Fibroblast of villous mesenchyme (primary cell): ENCODE measurements at regions not wholly inside any gene's neighbourhood (a gene's known extent, or its start where the extent isn't known, plus 50 kb on each side); places are given as distances from the start of the nearest gene placed in this dataset.

Source experiments
- DNase-seq: peaks from one replicate; pipeline ENCODE4 v3.0.0-alpha.2; 2010; ENCODE audit warnings: low read depth
- H3K4me3 ChIP-seq: 2 replicates; pipeline ENCODE4 v1.5.1; 2011; ENCODE audit warnings: low read depth, mild to moderate bottlenecking, low read length
- TF ChIP-seq, protein P1 (sequence below): IDR thresholded peaks from 2 replicates; pipeline ENCODE4 v1.5.1; 2012; ENCODE audit warnings: low read depth, mild to moderate bottlenecking, low read length; ENCODE audit not compliant: insufficient read depth

DNA sequence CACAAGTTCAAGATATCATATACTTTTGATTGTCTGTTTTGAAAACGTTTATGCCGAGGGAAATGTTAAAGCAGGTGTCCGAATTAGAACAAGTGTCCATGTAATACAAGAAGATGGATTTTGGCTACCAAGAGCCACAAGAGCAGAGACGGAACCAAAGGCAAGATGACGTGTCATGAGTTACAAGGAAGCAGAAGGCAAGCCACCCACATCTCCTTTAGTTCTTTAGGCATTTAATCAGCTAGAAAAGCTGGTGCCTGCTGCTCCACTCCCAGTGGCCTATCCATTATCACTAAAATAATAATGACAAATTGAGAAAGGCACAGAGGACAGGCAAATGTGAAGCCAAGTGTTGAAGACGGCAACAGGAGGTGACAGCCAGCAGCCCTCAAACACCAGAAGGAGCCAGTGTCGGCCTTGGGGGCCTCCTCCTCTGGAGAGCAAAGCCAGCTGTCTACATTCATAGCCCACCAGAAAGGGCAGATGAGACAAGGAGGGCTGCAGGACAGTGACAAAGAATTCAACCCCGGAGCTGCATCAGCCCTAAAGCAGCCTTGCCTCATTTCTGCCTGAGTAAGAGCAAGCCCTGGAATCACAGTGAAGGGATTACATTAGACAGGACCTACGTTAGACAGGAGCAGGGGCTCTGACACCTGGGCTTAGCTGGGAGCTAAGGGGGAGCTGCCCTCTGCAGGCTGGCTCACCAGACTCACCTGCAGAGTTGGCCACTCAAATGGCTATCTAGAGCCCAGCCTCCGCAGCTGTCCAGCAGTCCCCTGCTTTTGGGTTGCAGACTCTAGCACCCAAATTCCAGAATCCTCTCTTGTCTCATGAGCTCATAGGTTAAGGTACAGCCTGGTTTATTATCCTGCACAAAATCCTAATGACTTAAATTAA is 569.9 kb downstream of the UQCRFS1 start:
- TF ChIP-seq, protein P1, sequence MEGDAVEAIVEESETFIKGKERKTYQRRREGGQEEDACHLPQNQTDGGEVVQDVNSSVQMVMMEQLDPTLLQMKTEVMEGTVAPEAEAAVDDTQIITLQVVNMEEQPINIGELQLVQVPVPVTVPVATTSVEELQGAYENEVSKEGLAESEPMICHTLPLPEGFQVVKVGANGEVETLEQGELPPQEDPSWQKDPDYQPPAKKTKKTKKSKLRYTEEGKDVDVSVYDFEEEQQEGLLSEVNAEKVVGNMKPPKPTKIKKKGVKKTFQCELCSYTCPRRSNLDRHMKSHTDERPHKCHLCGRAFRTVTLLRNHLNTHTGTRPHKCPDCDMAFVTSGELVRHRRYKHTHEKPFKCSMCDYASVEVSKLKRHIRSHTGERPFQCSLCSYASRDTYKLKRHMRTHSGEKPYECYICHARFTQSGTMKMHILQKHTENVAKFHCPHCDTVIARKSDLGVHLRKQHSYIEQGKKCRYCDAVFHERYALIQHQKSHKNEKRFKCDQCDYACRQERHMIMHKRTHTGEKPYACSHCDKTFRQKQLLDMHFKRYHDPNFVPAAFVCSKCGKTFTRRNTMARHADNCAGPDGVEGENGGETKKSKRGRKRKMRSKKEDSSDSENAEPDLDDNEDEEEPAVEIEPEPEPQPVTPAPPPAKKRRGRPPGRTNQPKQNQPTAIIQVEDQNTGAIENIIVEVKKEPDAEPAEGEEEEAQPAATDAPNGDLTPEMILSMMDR = no peak
- no peak overlapping the region for H3K4me3 ChIP-seq
- no peak for DNase-seq

DNA sequence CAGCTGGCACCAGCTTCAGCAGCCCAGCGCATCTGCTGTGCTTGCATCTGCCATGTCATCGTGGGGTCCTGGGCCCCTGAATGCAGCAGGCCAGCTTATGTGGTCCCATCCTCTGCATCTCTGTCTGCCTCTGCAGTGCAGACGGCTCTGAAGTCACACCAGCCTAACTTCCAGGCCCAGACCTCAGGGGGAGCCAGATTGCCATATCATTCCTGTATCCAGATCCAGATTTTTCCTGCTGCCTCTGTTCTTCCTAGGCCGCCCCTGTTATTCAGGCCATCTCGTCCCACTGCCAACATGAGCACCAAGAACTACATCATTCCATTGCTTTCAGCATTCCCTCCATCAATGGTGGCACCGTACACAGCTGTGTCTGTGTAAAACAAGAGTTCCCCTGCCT is 571.6 kb downstream of the UQCRFS1 start:
- H3K4me3 ChIP-seq = no peak overlapping the region
- TF ChIP-seq, protein P1 = no peak
- DNase-seq = no peak

DNA sequence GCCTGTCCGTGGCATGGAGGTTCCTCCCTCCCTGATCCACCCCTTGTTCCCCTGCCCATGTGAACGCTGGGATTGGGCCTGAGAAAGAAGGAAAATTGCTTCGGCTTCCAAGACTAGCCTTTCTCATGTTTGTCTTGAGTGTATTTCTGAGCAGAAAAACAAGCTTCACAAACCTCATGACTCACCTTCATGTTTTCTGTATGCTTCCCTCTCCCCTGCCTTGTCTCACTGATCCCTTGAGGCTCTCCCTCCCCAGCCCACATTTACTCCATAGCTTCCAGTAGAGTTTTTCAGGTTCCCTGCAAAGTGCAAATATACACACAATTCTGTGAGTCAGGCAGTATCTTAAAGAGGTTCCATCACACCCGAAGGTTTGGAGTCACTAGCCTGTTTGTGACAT is 572.4 kb downstream of the UQCRFS1 start:
- no peak for DNase-seq
- H3K4me3 ChIP-seq = no peak overlapping the region
- TF ChIP-seq, protein P1 = no peak

DNA sequence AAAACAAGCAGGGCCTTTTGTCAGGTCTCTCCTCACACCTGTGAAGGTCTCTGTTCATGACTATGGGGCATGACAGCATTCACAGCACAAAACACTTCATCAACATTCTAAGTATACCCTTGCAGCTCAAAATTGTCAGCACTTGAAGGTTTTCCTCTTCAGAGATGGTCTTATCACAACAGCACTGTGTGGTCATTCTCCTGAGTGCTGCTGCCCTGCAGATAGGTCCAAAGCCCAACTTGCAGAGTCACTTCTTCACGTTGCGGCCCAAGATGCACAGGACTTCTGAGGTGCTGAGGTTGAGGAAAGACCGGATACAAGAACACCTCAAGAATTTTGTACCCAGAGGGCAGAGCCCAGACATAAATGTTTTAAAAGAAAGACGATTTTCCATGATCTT is 574.5 kb downstream of the UQCRFS1 start:
- TF ChIP-seq, protein P1 = no peak
- no peak for DNase-seq
- H3K4me3 ChIP-seq = no peak overlapping the region

DNA sequence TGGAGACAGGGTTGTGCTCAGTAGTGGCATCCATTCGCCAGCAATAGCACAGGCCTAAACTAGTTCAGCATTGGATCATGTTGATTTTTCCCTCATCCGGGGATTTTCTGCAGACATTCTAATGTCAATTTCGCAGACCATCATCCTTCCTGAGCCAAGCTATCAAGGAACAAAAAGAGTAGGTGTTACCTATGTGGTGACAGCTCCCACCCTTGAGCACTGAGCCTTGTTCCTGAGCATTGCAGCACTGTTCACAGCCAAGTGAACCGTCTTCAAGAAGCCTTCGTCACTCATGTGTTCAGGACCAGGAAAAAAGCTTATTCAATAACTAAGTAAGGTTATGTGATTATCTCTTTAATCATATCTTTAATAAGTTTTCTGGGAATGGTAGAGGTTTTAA is 576.2 kb downstream of the UQCRFS1 start:
- DNase-seq = no peak
- TF ChIP-seq, protein P1 = no peak
- H3K4me3 ChIP-seq = no peak overlapping the region

DNA sequence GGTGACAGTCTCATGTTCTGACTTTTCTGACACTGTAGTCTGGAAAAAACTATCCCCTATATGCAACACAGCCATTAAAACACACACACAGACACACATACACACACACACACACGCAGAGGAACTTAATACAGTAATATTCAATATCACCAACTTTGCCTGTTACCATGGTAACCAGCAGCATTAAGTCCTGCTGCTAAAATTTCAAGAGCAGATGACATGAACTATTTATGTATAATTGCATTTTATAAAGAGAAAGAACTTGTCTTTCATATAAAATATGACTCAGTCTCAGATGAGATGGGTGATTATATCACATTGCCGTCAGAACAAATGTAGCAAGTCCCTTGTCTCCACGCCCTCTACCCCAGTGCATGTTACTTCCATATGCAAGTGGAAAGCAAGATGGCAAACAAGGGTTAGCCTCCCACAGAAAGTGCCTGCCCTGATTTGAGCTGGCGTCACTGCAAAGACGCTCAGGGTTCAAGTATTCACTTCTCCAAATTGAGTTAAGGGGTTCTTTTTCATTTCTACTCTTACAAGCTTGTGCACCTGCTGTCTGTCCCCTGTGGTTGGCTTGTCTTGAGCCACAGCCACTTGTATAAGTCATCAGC is 576.8 kb downstream of the UQCRFS1 start:
- H3K4me3 ChIP-seq = no peak overlapping the region
- TF ChIP-seq, protein P1 = no peak
- no peak for DNase-seq
